Activated CD4-positive, alpha-beta T cell treated with anti-CD3 and anti-CD28 coated beads, Interleukin-2, amount 10 ng/mL, durations not matched to agents 24 days and 14 days (primary cell): ENCODE measurements at regions not wholly inside any gene's neighbourhood (a gene's known extent, or its start where the extent isn't known, plus 50 kb on each side); places are given as distances from the start of the nearest gene placed in this dataset.

Source experiments
- DNase-seq: peaks from one replicate; pipeline ENCODE4 v3.0.0; 2022
- H3K27ac Mint-ChIP-seq: one replicate; pipeline ENCODE4 v1.8.0; 2022; ENCODE audit warnings: mild to moderate bottlenecking, mixed read lengths
- H3K27me3 Mint-ChIP-seq: one replicate; pipeline ENCODE4 v1.8.0; 2022; ENCODE audit warnings: mixed read lengths
- H3K36me3 Mint-ChIP-seq: one replicate; pipeline ENCODE4 v1.8.0; 2022; ENCODE audit warnings: low read depth, mild to moderate bottlenecking, mixed read lengths
- H3K4me1 Mint-ChIP-seq: one replicate; pipeline ENCODE4 v1.8.0; 2021; ENCODE audit warnings: mixed read lengths
- H3K4me3 Mint-ChIP-seq: one replicate; pipeline ENCODE4 v1.8.0; 2022; ENCODE audit warnings: mild to moderate bottlenecking, moderate library complexity, mixed read lengths
- H3K9me3 Mint-ChIP-seq: one replicate; pipeline ENCODE4 v1.8.0; 2021; ENCODE audit warnings: mixed read lengths
- intact Hi-C: fragments of 100-400 bp; cut with micrococcal nuclease; formaldehyde crosslinking; loops from one replicate; pipeline ENCODE4 v1.15.1; 2023

DNA sequence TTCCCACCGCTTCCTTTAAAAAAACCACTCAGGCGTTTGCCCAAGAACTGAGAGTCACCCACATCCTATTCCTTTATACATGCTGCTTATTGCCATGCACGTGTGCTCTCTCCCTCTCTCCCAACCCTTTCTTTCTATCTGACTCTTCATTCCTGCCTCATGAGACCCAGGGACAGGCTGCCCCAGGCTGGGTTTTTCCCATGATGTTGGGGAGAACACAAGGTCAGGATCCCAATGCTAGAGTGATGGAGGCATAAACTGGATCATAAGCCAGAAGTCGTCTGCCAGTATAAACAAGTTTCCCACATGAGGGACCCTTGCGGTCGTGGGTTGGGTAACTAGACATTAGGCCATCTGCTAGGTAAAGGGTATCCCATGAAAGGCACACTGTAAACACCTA, 64.9 kb downstream of the CD2 start:
- Mint-ChIP-seq H3K27me3 (no peaks in the 10 kb centered on the region), H3K4me1 (peaks cover 49% of the 10 kb centered on the region), H3K27ac (peak overlapping the region; percentile 82), H3K9me3 (no peaks in the 10 kb centered on the region), H3K4me3 (peak overlapping the region; percentile 29), H3K36me3 (peaks cover 4% of the 10 kb centered on the region)
- intact Hi-C loops, result no loop called here
- DNase-seq, result no peak

DNA sequence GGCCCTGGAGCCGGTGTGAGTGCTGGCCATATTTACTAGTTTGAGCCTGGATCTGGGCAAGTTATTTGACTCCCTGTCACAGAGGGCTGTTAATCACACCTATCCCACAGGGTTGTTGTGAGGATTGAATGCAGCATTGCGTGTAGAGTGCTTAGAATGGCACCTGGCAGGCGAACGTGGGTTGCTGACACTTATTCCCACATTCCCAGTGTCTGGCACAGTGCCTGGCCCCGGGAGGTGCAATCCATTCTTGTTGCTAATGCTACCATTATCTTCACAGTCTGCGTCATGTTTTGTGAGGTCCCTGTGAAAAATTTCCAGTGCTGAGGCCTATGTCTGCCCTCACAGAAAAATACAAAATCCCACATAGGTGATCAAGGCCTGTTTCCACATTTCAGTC, 66.1 kb downstream of the CD2 start:
- intact Hi-C loops, result no loop called here
- no peak for DNase-seq
- Mint-ChIP-seq H3K27ac (no peak overlapping the region), H3K4me1 (peaks cover 46% of the 10 kb centered on the region), H3K36me3 (no peaks in the 10 kb centered on the region), H3K27me3 (no peaks in the 10 kb centered on the region), H3K9me3 (no peaks in the 10 kb centered on the region), H3K4me3 (no peak overlapping the region)

DNA sequence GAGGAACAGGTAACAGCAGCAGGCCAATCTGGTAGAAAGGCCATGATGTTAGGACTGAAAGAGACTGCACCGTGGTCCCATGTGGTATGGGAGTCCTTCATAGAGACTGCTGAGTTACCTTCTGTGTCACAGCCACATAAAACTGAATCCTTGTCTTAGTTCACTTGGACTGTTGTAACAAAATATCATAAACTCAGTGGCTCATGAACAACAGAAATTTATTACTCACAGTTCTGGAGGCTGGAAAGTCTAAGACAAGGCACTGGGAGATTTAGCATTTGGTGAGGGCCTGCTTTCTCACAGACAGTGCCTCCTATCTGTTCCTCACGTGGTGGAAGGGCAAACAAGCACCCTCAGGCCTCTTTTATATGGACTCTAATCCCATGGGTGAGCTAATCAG, 67.5 kb downstream of the CD2 start:
- Mint-ChIP-seq H3K27ac (no peak overlapping the region), H3K27me3 (no peaks in the 10 kb centered on the region), H3K36me3 (no peaks in the 10 kb centered on the region), H3K9me3 (no peaks in the 10 kb centered on the region), H3K4me1 (peaks cover 52% of the 10 kb centered on the region), H3K4me3 (no peak overlapping the region)
- intact Hi-C loops, result no loop called here
- DNase-seq, result no peak

DNA sequence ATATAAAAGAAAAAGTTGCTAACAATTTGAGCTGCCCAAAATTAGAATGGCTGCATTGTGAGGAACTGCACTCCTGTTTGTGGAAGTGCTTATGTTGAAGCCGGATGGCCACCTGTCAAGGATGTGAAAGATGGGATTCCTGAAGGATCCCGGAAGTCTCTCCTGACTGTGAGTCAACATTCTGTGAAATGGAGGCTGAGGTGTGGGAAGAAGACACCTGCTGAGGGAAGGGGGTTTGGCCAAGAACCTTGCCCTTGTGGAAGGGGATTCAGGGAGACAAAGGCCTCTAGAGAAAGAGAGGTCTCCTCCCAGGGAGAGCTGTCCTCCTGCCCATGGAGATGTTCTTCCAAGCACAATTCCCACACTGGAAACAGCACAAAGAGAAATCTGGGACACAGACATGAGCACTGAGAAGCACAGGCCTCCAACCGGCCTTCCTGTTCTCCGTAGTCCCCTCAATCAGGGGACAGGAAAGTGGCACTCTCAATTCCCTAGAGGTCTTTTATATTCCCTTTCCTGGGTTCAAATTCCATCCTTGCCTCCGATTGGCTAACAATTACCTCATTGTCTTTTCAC, 70.5 kb downstream of the CD2 start:
- intact Hi-C loops, result loop anchor here (5.0 kb wide), 4 partner anchors 252 to 322 kb away; partner anchors contain the start of gene CD58
- peak overlapping the region; percentile 93 for H3K27ac Mint-ChIP-seq
- peaks cover 8% of the 10 kb centered on the region for H3K9me3 Mint-ChIP-seq
- H3K4me1 Mint-ChIP-seq, result peaks cover 48% of the 10 kb centered on the region
- DNase-seq, result no peak
- H3K36me3 Mint-ChIP-seq, result peaks cover 3% of the 10 kb centered on the region
- H3K4me3 Mint-ChIP-seq, result peak overlapping the region; percentile 7
- no peaks in the 10 kb centered on the region for H3K27me3 Mint-ChIP-seq

DNA sequence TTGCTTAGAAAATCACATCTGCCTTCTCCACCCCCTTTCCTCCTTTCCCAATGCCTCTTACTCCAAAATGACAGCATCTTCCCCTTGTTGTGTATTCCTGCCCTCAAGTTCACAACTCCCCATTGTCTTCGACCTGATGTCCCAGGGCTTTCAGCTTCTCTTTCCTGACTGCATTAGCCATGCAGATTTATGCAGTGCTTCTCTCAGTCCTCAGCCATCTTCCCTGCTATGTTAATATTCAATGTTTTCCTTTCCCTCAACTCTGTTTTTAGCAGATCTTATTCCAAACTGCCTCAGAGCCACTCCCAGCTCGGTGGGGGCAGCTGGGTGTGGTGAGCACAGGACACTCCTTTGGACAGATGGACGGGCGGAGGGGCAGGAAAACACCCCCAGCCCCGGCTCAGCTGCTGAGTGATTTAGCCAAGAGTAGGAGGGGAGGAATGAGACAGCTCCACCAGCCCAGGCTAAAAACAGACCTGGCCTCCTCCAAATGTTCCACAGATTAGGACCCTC, 71.0 kb downstream of the CD2 start:
- intact Hi-C loops, result loop anchor here (5.0 kb wide), 4 partner anchors 253 to 323 kb away; partner anchors contain the start of gene CD58
- H3K4me1 Mint-ChIP-seq, result peaks cover 50% of the 10 kb centered on the region
- peak overlapping the region; percentile 7 for H3K4me3 Mint-ChIP-seq

DNA sequence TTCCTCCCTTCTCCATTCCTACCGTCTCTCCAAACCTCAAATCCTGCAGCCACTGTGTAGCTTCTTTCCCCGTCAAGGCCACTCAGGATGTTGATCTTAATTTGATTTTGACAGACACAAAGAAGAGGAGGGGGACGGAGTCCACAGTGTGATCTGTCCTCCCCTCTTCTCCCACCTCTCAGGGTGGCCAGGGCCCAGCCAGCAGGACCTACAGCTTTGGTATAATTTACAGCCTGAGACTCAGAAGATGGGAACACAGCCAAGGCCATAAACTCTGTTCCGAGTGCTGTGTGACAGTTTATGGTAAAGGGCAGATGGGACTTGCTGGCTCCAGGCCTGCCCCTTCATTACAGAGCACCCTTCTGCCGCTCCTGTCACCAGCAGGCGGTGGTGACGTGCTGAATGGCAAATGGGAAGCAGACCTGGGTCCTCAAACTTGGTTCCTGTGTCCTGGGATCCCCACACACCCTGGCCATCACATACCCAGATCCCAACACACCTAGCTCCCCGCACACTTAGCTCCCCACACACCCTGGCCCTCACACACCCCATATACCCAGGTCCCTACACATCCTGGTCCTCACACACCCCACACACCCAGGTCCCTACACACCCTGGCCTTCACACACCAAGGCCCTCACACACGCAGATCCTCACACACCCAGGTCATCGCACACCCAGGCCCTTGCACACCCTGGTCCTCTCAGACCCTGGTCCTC, 71.6 kb downstream of the CD2 start:
- DNase-seq, result no peak
- H3K4me1 Mint-ChIP-seq, result peaks cover 57% of the 10 kb centered on the region

More for the DNA sequence above, 71.0 kb downstream of the CD2 start:
- H3K36me3 Mint-ChIP-seq, result peaks cover 3% of the 10 kb centered on the region
- peak overlapping the region; percentile 93 for H3K27ac Mint-ChIP-seq
- H3K9me3 Mint-ChIP-seq, result peaks cover 8% of the 10 kb centered on the region
- no peaks in the 10 kb centered on the region for H3K27me3 Mint-ChIP-seq
- no peak for DNase-seq

DNA sequence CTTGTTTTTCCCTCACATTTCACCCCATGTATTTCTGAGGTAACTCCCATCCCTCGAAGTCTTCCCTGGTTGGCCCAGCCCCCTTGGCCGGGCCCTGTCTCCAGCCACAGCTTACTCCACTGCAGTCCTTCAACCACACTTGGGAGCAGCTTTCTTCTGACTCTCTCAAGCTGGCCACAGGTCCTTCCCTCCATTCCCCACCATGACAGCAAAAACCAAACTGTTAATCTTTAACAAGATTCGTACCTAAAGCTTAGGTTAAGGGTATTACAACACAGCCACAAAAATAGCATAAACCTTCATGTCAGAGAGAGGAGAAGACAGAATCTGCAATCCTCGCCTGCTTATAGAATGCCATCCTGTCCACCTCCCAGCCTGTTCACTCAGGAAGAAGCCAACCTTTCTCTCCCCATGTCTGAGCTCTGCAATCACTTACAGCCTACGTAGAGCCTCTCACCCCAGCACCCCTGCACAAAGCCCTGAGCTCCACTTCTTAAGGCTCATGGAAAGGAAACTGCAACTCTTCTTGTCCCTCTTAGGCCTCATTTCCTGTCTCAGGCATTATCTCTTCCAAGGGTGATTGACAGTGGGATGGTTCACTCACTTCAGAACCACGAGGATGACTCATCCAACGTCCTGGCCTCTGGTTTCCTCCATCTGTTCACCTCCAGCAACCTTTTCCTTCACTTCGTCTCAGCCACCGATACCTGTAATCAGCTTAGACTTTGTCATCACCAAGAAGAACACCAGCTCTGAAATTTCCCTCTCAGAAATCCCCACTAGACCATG, 72.8 kb downstream of the CD2 start:
- DNase-seq, result peak; percentile 91
- H3K36me3 Mint-ChIP-seq, result peaks cover 6% of the 10 kb centered on the region
- no peaks in the 10 kb centered on the region for H3K27me3 Mint-ChIP-seq
- intact Hi-C loops, result loop anchor here (1.0 to 5.0 kb wide), 14 partner anchors 10 to 325 kb away; partner anchors contain the start of genes CD58 and TTF2
- H3K4me1 Mint-ChIP-seq, result peaks cover 59% of the 10 kb centered on the region
- H3K9me3 Mint-ChIP-seq, result peaks cover 8% of the 10 kb centered on the region
- H3K27ac Mint-ChIP-seq, result peak overlapping the region; percentile 93
- peak overlapping the region; percentile 76 for H3K4me3 Mint-ChIP-seq

More for the DNA sequence above, 71.6 kb downstream of the CD2 start:
- Mint-ChIP-seq H3K27ac (peak overlapping the region; percentile 93), H3K9me3 (peaks cover 8% of the 10 kb centered on the region), H3K27me3 (no peaks in the 10 kb centered on the region), H3K36me3 (peaks cover 6% of the 10 kb centered on the region), H3K4me3 (peak overlapping the region; percentile 76)
- intact Hi-C loops, result loop anchor here (2.0 to 5.0 kb wide), 7 partner anchors 15 to 324 kb away; partner anchors contain the start of gene CD58

DNA sequence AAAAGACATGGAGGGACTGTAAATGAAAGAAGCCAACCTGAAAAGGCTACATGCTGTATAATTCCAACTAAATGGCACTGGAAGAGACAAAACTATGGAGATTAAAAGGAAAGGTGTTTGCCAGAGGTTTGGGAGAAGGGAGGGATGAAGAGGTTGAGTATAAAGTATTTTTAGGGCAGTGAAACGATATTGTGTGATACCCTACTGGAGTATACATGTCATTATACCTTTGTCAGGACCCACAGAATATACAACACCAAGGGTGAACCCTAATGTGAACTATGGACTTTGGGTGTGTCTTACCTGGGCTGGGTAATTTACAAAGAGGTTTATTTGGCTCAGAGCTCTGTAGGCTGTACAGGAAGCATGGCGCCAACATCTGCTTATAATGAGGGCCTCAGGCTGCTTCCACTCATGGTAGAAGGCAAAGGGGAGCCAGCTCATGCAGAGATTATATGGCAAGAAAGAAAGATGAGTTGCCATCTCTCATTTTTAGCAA, 73.4 kb downstream of the CD2 start:
- Mint-ChIP-seq H3K4me1 (peaks cover 60% of the 10 kb centered on the region), H3K9me3 (peaks cover 8% of the 10 kb centered on the region), H3K36me3 (peaks cover 6% of the 10 kb centered on the region), H3K4me3 (peak overlapping the region; percentile 76), H3K27me3 (no peaks in the 10 kb centered on the region), H3K27ac (peak overlapping the region; percentile 93)
- intact Hi-C loops, result loop anchor here (1.0 to 5.0 kb wide), 14 partner anchors 10 to 325 kb away; partner anchors contain the start of genes CD58 and TTF2
- DNase-seq, result no peak

DNA sequence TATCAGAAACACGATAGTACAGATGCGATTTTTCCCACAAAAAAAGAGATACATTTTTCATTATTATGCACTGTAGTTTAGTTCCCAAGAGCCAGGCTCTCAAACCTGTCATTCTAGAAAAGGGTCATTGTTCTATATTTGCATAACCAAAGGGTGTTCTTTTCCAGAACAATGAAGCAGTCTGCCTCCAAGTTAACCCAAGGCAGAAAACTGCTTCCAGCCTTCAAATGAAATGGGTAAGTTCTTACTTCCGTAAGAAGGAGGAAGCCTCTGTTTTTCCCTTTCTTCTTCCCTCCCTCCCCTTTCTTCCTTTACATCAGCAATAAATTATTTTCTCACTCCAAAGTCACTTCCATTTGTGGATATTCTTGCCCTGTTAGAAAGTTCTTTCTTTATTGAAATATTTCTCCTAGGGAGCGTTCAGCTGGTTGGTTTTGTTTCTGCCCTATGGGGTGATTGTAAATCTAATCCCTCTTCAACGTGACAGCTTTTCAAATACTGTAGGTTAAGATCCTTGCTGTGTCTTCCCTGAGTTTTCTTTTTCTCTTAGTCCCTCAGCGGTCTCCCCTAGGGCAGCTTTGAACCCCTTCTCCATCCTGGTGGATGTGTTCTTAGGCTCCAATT, 77.3 kb upstream of the PTGFRN start:
- no peak for DNase-seq
- H3K9me3 Mint-ChIP-seq, result peaks cover 12% of the 10 kb centered on the region
- H3K4me3 Mint-ChIP-seq, result no peak overlapping the region
- H3K4me1 Mint-ChIP-seq, result peaks cover 35% of the 10 kb centered on the region
- peaks cover 6% of the 10 kb centered on the region for H3K36me3 Mint-ChIP-seq
- intact Hi-C loops, result no loop called here
- no peak overlapping the region for H3K27ac Mint-ChIP-seq
- H3K27me3 Mint-ChIP-seq, result no peaks in the 10 kb centered on the region

DNA sequence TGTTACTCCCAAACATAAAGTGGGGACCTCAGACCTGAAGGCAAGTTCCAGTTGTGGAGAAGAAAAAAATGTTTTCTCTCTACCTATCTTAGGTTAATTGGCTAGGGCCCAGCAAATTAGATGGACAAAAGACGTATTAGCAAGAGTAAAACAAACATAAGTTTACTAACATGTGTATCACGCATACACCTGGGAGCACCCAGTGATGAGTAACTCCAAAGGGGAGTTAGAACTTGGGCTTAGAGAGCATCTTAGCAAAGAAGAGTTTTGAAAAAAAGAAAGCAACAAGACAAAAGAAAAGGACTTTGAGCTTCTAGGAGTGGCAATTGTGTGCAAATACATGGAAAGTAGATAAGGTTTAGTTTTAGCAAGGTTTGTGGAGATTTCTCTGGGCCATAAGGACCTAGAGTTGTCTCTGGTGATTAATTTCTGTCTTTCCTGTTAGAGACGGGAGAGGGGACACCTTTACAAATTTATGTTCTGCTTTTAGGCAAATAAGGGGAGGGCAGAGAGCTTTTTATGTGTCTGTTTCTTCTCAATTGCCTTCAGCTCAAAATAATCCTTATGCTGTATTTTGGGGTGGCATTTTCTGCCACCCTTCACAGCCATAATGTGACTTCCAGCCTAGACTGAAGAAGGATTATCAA, 76.7 kb upstream of the PTGFRN start:
- Mint-ChIP-seq H3K9me3 (peaks cover 9% of the 10 kb centered on the region), H3K27ac (no peak overlapping the region), H3K27me3 (no peaks in the 10 kb centered on the region), H3K4me1 (peaks cover 33% of the 10 kb centered on the region), H3K4me3 (no peak overlapping the region), H3K36me3 (peaks cover 6% of the 10 kb centered on the region)
- DNase-seq, result no peak
- intact Hi-C loops, result no loop called here

DNA sequence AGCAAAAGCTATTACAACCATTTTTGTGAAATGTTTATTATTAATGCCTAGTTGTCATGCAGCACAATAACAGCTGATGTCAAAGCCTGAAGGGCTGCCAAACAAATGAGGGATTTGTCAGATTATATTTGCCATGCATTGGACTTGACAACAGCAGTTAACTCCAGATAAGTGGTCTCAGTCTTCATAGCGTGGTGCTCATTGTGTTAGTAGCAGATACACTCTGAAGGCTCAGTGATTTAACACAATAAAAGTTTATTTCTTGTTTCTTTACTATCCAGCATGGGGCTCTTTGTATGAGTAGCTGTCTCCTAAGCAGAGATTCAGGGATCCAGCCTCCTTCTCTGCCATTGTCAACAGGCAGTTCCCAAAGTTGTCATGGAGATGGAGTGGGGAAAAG, 76.0 kb upstream of the PTGFRN start:
- Mint-ChIP-seq H3K9me3 (peaks cover 12% of the 10 kb centered on the region), H3K36me3 (peaks cover 6% of the 10 kb centered on the region), H3K27ac (no peak overlapping the region), H3K27me3 (no peaks in the 10 kb centered on the region), H3K4me1 (peaks cover 29% of the 10 kb centered on the region), H3K4me3 (no peak overlapping the region)
- no peak for DNase-seq
- intact Hi-C loops, result no loop called here

DNA sequence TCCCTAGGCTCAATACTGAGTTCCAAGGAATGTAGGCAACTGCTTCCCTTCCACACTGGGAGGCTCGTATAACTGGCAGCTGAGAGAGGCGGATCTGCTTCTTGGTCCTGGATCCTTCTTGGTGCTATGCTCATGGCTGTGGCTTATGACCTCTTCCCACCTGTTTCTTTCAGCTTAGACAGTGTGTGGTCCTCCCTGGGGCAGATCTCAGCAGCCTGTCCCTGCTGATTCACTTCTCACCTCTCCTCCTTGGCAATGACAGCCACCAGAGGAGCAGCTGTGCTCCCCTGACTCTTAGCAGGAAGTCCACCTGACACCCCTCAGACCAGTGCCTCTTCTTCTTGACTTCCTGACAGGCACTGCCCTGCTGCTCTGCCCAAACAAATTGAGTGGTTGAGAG, 75.1 kb upstream of the PTGFRN start:
- Mint-ChIP-seq H3K4me3 (no peak overlapping the region), H3K4me1 (peaks cover 25% of the 10 kb centered on the region), H3K27me3 (no peaks in the 10 kb centered on the region), H3K27ac (no peak overlapping the region), H3K36me3 (peaks cover 2% of the 10 kb centered on the region), H3K9me3 (peaks cover 14% of the 10 kb centered on the region)
- no peak for DNase-seq
- intact Hi-C loops, result no loop called here

DNA sequence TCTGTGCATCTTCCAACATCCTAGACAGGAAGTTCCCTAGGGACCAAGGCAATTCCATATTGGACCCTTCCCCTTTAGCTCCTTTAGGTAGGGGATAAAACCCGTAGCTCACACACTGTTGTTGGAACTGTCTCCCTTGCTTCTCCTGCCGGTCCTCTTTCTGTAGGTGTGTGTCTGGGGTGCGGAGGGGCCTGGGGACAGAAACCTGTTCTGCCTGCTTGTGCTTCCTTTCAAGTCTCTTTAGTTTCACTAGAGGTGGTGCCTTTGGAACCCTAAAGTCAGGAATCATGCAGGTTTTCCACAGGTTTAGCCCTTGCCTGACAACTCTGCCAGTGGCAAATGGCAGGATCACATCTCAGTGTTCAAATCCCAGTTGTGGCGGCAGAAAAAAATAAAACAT, 74.6 kb upstream of the PTGFRN start:
- H3K27me3 Mint-ChIP-seq, result no peaks in the 10 kb centered on the region
- peaks cover 14% of the 10 kb centered on the region for H3K9me3 Mint-ChIP-seq
- H3K27ac Mint-ChIP-seq, result no peak overlapping the region
- H3K4me3 Mint-ChIP-seq, result no peak overlapping the region
- peaks cover 2% of the 10 kb centered on the region for H3K36me3 Mint-ChIP-seq
- H3K4me1 Mint-ChIP-seq, result peaks cover 22% of the 10 kb centered on the region
- intact Hi-C loops, result no loop called here
- DNase-seq, result no peak
